H9 (cell line): ENCODE measurements at regions not wholly inside any gene's neighbourhood (a gene's known extent, or its start where the extent isn't known, plus 50 kb on each side); places are given as distances from the start of the nearest gene placed in this dataset.

Experiments
- DNase-seq: peaks from one replicate; pipeline ENCODE4 v3.0.0-alpha.2; 2017
- H2AFZ ChIP-seq: one replicate; pipeline ENCODE4 v1.6.1; 2013; ENCODE audit warnings: mild to moderate bottlenecking, low read length, control low read depth, moderate library complexity
- H2AK5ac ChIP-seq: 2 replicates; pipeline ENCODE4 v1.6.1; 2013; ENCODE audit warnings: low read length, control low read depth, mixed read lengths; ENCODE audit not compliant: insufficient read length
- H2BK120ac ChIP-seq: one replicate; pipeline ENCODE4 v1.6.1; 2013; ENCODE audit warnings: low read depth, mild to moderate bottlenecking, low read length, control low read depth, inconsistent platforms; ENCODE audit not compliant: poor library complexity, severe bottlenecking
- H2BK12ac ChIP-seq: 2 replicates; pipeline ENCODE4 v1.6.1; 2013; ENCODE audit warnings: low read length, control low read depth, mixed read lengths, low read depth; ENCODE audit not compliant: insufficient read length
- H2BK15ac ChIP-seq: 2 replicates; pipeline ENCODE4 v1.6.1; 2013; ENCODE audit warnings: low read depth, low read length, control low read depth
- H2BK20ac ChIP-seq: one replicate; pipeline ENCODE4 v1.6.1; 2013; ENCODE audit warnings: low read depth, mild to moderate bottlenecking, low read length, control low read depth, inconsistent platforms; ENCODE audit not compliant: poor library complexity, severe bottlenecking
- H2BK5ac ChIP-seq: 2 replicates; pipeline ENCODE4 v1.6.1; 2013; ENCODE audit warnings: low read length, control low read depth, mixed read lengths; ENCODE audit not compliant: insufficient read length
- H3K14ac ChIP-seq: 2 replicates; pipeline ENCODE4 v1.6.1; 2013; ENCODE audit warnings: low read length, control low read depth; ENCODE audit not compliant: insufficient read depth
- H3K18ac ChIP-seq: 2 replicates; pipeline ENCODE4 v1.6.1; 2013; ENCODE audit warnings: low read depth, mild to moderate bottlenecking, mixed read lengths, low read length, control low read depth; ENCODE audit not compliant: insufficient read length
- H3K23ac ChIP-seq: 2 replicates; pipeline ENCODE4 v1.6.1; 2013; ENCODE audit warnings: low read length, control low read depth, mixed read lengths, low read depth; ENCODE audit not compliant: insufficient read length
- H3K23me2 ChIP-seq: 2 replicates; pipeline ENCODE4 v1.6.1; 2013; ENCODE audit warnings: low read depth, mild to moderate bottlenecking, mixed read lengths, low read length, control low read depth; ENCODE audit not compliant: insufficient read length, poor library complexity, severe bottlenecking
- H3K27ac ChIP-seq: 2 replicates; pipeline ENCODE4 v1.5.1; 2013; ENCODE audit warnings: low read length, control low read depth, mixed read lengths, low read depth; ENCODE audit not compliant: insufficient read length
- H3K27me3 ChIP-seq: 2 replicates; pipeline ENCODE4 v1.6.1; 2013; ENCODE audit warnings: low read length, control low read depth, inconsistent platforms; ENCODE audit not compliant: insufficient read depth
- H3K4ac ChIP-seq: 2 replicates; pipeline ENCODE4 v1.6.1; 2013; ENCODE audit warnings: low read depth, mild to moderate bottlenecking, control low read depth, inconsistent platforms, low read length, moderate library complexity
- H3K4me1 ChIP-seq: 2 replicates; pipeline ENCODE4 v1.6.1; 2013; ENCODE audit warnings: low read length, control low read depth, inconsistent platforms; ENCODE audit not compliant: insufficient read depth
- H3K4me2 ChIP-seq: 2 replicates; pipeline ENCODE4 v1.6.1; 2013; ENCODE audit warnings: low read length, control low read depth, mixed read lengths; ENCODE audit not compliant: insufficient read length, insufficient read depth
- H3K56ac ChIP-seq: 2 replicates; pipeline ENCODE4 v1.6.1; 2013; ENCODE audit warnings: low read depth, mild to moderate bottlenecking, mixed read lengths, low read length, control low read depth; ENCODE audit not compliant: insufficient read length
- H3K79me1 ChIP-seq: 2 replicates; pipeline ENCODE4 v1.6.1; 2013; ENCODE audit warnings: low read depth, mild to moderate bottlenecking, moderate library complexity, low read length, control low read depth, inconsistent platforms; ENCODE audit not compliant: insufficient read depth, poor library complexity, severe bottlenecking
- H3K79me2 ChIP-seq: 2 replicates; pipeline ENCODE4 v1.6.1; 2013; ENCODE audit warnings: low read length, control low read depth, inconsistent platforms; ENCODE audit not compliant: insufficient read depth
- H3K9ac ChIP-seq: 2 replicates; pipeline ENCODE4 v1.6.1; 2013; ENCODE audit warnings: low read length, control low read depth, mixed read lengths; ENCODE audit not compliant: insufficient read length; ENCODE audit errors: extremely low read depth
- H3K9me3 ChIP-seq: one replicate; pipeline ENCODE4 v1.6.1; 2013; ENCODE audit warnings: low read depth, low read length, inconsistent platforms; ENCODE audit not compliant: control insufficient read depth
- H3T11ph ChIP-seq: one replicate; pipeline ENCODE4 v1.6.1; 2013; ENCODE audit warnings: mild to moderate bottlenecking, low read length, control low read depth, inconsistent platforms
- H4K20me1 ChIP-seq: one replicate; pipeline ENCODE4 v1.6.1; 2013; ENCODE audit not compliant: control insufficient read depth, insufficient read length, insufficient read depth
- H4K5ac ChIP-seq: 2 replicates; pipeline ENCODE4 v1.6.1; 2013; ENCODE audit warnings: low read depth, mild to moderate bottlenecking, mixed read lengths, low read length, control low read depth; ENCODE audit not compliant: insufficient read length
- H4K8ac ChIP-seq: replicated peaks from 2 replicates; pipeline ENCODE4 v1.6.1; 2013; ENCODE audit warnings: low read length, control low read depth, mixed read lengths, low read depth; ENCODE audit not compliant: insufficient read length
- H4K91ac ChIP-seq: 2 replicates; pipeline ENCODE4 v1.6.1; 2013; ENCODE audit warnings: low read depth, mild to moderate bottlenecking, moderate library complexity, mixed read lengths, low read length, control low read depth; ENCODE audit not compliant: insufficient read length
- H3K27ac Mint-ChIP-seq, 3 experiments: 2 replicates in 2 of 3; 3 replicates in 1 of 3; pipeline ENCODE4 v1.8.0; 2020 to 2021; ENCODE audit warnings: mixed read lengths in 3 of 3, mild to moderate bottlenecking in 1 of 3, moderate library complexity in 1 of 3
- H3K27me3 Mint-ChIP-seq: 2 replicates; pipeline ENCODE4 v1.8.0; 2021; ENCODE audit warnings: low read depth, mild to moderate bottlenecking, moderate library complexity, mixed read lengths
- H3K36me3 Mint-ChIP-seq, 3 experiments: 2 replicates in 2 of 3; 3 replicates in 1 of 3; pipeline ENCODE4 v1.8.0; 2020 to 2021; ENCODE audit warnings: low read depth in 3 of 3, mixed read lengths in 3 of 3; ENCODE audit not compliant: insufficient read depth in 1 of 3
- H3K4me1 Mint-ChIP-seq, 2 experiments: 2 replicates each; pipeline ENCODE4 v1.8.0; 2020; ENCODE audit warnings: mixed read lengths in 2 of 2
- H3K4me3 Mint-ChIP-seq, 2 experiments: 2 replicates in 1 of 2; 3 replicates in 1 of 2; pipeline ENCODE4 v1.8.0; 2020 to 2021; ENCODE audit warnings: mild to moderate bottlenecking in 2 of 2, mixed read lengths in 2 of 2, moderate library complexity in 1 of 2
- H3K9me3 Mint-ChIP-seq, 2 experiments: 2 replicates in 1 of 2; 3 replicates in 1 of 2; pipeline ENCODE4 v1.8.0; 2020; ENCODE audit warnings: mild to moderate bottlenecking in 2 of 2, mixed read lengths in 2 of 2, moderate library complexity in 1 of 2
- CTCF ChIP-seq: fragments of 200-600 bp; sonication (generic); conservative IDR thresholded peaks from 3 replicates; pipeline ENCODE4 v1.8.0; 2021; ENCODE audit warnings: antibody characterized with exemption, mild to moderate bottlenecking
- WGBS: extraction: QIAGEN DNeasy Blood & Tissue Kit; methylation state at CpG from one replicate; pipeline ENCODE4 v1.1.7; 2013; ENCODE audit warnings: missing lambda C conversion rate, low lambda C conversion rate, mixed read lengths; ENCODE audit not compliant: insufficient read length; ENCODE audit errors: extremely low coverage; 5-methylcytosine and 5-hydroxymethylcytosine counted together

DNA sequence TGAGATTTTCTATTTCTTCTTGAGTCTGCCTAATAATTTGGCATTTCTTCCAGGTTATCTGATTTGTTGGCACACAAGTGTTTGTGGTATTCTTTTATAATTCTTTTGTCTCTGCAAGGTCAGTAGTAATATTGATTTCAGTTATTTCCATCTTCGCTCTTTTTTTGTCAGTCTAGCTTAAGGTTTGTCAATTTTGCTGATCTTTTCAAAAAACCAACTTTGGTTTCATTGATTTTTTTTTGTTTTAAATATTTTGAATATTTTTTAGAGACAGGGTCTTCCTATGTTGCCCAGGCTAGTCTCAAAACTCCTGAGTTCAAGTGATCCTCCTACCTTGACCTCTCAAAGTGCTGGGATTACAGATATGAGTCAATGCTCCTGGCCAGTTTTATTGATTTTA lies 162.8 kb downstream of the BARX1 start:
- Histone ChIP-seq H3K4me2 (no peak overlapping the region), H3K9ac (no peak overlapping the region), H3K79me2 (no peaks in the 10 kb centered on the region), H3K4me1 (no peaks in the 10 kb centered on the region), H3K27ac (no peak overlapping the region), H3K23me2 (no peaks in the 10 kb centered on the region), H3K23ac (no peak overlapping the region), H2AFZ (no peak overlapping the region), H3K27me3 (no peaks in the 10 kb centered on the region), H4K20me1 (no peaks in the 10 kb centered on the region), H2BK20ac (no peak overlapping the region), H3K56ac (no peak overlapping the region), H3K14ac (no peak overlapping the region), H2AK5ac (no peak overlapping the region), H3K79me1 (no peaks in the 10 kb centered on the region), H2BK120ac (no peak overlapping the region), H4K5ac (no peak overlapping the region), H2BK5ac (no peak overlapping the region), H2BK15ac (no peak overlapping the region), H3T11ph (no peak overlapping the region), H3K4ac (no peak overlapping the region), H3K18ac (no peak overlapping the region), H4K91ac (no peak overlapping the region), H2BK12ac (no peak overlapping the region), H3K9me3 (no peaks in the 10 kb centered on the region), H4K8ac (no peak overlapping the region)
- WGBS = no CpG with 5 or more reads among the region's 1 CpG
- H3K27me3 Mint-ChIP-seq = peaks cover 4% of the 10 kb centered on the region; the same call in 1 of the 2 replicates
- TF ChIP-seq CTCF = no peak
- H3K36me3 Mint-ChIP-seq = peaks cover 0 to 4% (median 0%) of the 10 kb centered on the region in 3 experiments; a peak in 1 of 7 replicates
- no peak overlapping the region for H3K27ac Mint-ChIP-seq
- peaks cover 14 to 20% of the 10 kb centered on the region in 2 experiments for H3K4me1 Mint-ChIP-seq
- DNase-seq = no peak
- peaks cover 0 to 7% of the 10 kb centered on the region in 2 experiments; a peak in 3 of 5 replicates for H3K9me3 Mint-ChIP-seq
- H3K4me3 Mint-ChIP-seq = no peak overlapping the region
